NCI-H345 treated with DMSO at 0.1 percent for 48 hours (cell line): ENCODE measurements at regions not wholly inside any gene's neighbourhood (a gene's known extent, or its start where the extent isn't known, plus 50 kb on each side); places are given as distances from the start of the nearest gene placed in this dataset.

Source experiments
- DNase-seq: peaks from one replicate; lab custom pipeline; 2025; ENCODE audit not compliant: unreplicated experiment; lab: John Stamatoyannopoulos, UW

DNA sequence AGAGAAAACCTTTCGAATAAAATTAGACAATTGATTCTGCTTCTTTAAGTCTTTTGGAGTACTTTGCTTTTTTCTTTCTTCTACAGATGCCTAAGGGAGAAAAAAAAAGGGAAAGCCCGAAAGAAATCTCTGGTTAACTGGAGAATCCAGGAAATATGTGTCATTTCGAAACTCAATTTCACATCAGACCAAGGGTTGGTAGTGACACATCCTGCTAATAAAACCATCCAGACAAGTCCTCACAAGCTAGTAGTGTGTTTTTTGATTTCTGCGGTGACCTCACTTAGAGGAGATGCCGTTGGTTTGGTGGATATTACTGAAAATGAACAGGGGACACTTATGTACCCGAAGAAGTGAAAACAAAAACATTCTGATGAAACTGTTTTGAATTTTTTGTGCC is 726.5 kb upstream of the ADAMTS5 start:
- no peak for DNase-seq

DNA sequence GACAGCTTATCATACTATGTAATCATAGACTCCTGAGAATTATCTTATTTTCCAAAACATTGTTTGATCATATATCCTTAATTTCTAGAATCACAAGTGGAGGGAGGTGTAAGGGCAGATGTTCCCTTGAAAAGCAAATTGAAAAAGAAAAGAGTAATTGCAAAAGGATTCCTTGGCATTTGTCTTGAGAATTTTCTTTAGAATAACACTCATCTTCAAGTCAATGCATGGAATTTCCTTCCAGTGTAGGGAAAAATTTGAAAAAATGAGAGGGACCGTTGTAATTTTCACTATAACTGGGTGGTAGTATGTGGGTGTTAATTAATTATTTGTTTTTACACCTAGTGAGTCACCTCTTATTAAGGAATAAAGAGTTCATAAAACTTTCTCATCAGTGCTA is 724.6 kb upstream of the ADAMTS5 start:
- DNase-seq: no peak

DNA sequence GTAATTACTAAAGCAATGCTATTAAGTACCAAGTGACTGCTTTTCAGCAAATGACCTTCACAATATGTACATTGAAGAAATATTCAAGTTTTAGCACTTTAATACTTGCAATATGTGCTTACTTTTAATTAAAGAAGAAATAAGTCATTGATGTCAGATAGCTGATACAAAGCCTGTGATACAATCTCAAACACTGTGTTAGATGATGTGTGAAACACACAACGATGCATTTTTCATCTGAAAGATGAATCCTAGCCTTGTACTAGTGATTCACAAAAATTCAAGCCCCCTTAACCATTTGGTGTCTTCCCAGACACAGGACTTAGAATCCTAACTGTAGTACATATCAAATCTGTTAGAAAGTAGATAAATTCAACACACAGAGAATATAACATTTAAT is 724.1 kb upstream of the ADAMTS5 start:
- DNase-seq: no peak

DNA sequence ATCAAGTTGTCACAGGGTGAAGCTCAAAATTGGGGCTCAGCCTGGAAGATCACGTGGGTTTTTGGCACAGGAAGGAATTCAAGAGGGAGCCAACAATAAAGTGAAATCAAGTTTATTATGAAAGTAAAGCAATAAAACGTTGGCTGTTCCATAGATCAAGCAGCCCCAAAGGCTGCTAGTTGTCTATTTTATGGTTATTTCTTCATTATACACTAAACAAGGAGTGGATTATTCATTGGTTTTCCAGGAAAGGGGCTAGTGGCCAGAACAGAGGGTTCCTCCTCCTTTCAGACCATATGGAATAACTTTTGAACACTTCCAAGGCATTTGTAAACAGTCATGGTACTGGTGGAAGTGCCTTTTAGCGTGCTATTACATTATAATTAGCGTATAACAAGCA is 723.5 kb upstream of the ADAMTS5 start:
- DNase-seq: no peak

DNA sequence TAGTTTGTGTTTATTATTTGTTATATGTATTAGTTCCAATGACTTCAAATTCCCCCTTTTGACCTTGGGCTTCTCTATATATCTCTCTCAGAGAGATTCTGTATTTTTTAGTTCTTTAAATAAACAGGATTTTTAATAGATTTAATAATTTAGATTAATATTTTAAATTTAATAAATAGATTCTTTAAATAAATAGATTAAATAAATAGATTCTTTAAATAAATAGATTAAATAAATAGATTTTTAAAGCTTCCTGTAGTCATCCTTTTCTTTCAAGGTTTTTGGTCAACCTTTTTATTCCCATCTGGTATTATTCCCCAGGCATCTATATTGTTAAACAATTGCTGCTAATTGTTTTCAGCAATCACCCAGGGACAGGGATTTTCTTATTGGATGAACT is 721.9 kb upstream of the ADAMTS5 start:
- DNase-seq: no peak

DNA sequence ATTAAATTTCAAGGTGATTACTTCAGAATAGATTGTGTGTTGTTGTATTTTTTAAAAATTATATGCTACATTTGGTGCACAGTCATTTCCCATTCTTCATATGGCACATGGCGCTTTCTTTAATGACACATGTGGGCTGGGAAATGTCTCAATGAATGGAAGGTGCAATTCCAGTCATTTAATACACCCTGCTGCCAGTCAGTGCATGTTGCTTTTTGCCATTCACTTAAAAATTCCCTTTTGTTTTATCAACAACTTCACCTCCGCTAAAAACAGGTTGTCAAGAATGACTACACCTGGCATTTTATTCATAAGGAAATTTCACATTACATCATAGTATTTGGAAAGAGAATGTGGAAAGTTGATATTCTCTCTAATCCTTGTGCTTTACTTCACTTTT is 716.4 kb upstream of the ADAMTS5 start:
- no peak for DNase-seq

DNA sequence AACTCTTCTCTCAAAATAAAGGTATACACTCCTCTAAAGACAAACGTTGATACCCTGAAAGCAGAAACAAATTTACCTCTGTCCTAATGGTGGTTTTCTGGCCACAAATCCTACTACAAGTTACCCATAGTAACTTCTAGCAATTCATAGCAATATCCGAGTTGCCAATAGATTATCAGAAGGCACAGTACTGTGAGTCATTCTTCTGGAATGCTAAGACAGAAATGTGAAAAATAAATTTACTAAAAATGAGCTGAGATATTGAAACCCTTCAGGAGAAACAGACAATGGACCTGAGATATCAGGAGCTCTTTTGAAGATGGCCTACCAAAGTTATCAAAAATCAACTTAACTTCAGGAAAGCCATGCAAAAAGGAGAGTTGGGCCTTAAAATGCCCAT is 715.0 kb upstream of the ADAMTS5 start:
- DNase-seq: no peak

DNA sequence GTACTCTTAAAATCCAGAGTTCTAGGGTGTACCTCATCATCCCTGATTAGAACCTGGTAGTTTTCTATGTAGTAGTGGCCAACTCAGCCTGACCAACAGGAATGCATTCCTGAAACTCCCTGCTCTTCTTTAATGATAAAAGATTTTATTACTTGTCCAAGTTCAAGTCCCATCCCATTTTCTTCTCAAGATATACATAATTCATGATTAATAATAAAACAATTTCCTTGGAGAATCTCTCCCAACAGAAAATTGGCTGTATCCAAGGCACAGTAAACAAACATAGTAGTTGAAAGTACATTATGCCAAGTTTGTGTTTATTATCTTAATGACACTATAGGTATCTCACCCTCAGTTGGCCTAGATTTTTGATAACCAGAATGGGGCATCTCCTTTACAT is 714.1 kb upstream of the ADAMTS5 start:
- no peak for DNase-seq

DNA sequence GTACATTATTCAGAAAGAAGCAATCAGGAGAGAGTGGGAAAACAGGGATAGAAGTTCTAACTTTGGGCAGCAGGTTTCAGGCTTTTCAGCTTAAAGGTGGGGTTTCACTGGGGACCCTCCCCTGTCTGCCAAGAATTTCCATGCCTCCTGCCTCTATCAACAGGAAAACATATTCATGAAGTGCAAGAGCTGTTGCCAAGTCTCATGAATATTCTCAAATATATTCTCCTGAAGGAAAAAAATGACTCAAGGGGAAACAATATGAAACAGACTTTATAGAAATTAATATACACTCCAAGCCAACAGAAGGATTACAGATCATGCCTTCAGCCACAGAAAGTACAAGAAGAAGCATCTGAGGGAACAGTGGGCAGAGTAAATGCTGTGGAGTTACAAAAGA is 713.3 kb upstream of the ADAMTS5 start:
- DNase-seq: no peak

DNA sequence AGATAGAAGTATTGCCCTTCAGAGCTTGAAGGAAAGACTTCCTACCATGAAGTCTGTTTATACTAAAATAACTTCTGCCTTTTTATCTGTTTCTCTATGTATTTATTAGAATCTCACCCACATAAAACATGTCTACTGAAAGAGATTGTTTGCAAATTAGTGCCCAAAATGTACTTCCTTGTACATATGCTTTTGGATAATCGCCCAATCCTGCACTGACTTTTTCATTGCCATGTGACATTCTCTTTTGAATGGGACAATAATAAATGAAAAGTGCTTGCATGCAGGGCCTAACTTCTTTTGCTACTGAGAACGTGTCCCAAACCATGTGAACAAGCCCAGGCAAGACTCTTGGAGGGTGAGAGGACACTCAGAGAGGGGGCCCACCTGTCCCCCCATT is 711.6 kb upstream of the ADAMTS5 start:
- no peak for DNase-seq

DNA sequence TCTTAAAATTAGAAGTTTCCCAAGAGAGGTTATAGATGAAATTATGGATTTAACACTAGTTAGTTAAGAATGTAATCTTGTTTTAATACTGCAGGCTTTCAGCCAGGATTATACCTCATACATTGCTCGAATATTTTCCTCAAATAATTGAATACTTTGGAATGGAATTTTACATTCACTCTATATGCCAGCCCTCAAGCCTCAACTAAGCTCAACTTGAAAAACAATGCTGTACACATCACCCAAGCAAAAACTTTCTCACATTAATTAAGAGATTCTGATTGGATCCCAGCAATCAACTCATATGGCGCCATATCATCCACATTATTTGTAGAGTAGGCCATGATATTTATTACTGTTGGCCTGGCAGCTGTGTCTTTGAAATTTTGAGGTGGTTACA is 710.7 kb upstream of the ADAMTS5 start:
- DNase-seq: no peak

DNA sequence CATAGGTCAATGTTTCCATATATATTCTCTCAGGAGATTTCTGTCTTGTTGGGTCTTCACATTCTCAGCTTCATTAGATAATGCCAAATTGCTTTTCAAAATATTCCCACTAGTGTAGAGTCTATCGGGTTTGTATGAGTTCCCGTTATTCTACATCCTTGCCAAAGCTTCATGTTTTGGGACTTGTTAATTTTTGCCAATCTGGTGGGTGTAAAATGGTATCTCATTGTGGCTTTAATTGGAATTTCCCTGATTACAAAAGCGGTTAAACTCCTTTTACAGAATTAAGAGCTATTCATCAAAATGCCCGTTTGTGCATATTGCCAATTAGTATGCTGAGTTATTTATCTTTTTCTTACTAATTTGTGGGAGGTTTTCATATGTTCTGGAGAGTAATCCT is 708.4 kb upstream of the ADAMTS5 start:
- no peak for DNase-seq

DNA sequence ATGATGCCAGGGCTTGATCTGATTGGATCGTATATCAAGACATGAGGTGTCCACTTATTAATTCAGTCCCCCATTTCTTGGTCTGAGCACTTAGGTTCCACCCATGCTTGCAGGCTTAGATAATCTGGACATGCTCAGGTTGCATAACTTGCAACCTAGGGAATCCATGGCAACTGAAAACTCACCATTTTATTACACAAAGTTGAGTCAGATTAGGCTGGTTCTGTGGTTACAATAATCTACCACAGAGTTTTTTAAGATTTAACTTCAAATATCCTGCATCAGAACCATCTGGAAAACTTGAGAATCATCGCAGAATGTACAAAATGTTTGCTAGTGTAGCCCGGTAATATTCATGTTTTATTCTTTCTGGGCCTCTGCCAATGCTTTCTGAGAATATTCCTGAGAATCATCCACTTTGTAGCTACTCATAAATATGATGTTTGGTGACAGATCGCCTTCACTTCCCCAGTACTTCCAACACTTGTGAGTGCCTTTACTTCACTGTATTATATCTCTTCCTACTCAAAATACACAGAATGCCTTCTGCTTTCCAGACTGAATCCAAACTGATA is 707.2 kb upstream of the ADAMTS5 start:
- DNase-seq: no peak

DNA sequence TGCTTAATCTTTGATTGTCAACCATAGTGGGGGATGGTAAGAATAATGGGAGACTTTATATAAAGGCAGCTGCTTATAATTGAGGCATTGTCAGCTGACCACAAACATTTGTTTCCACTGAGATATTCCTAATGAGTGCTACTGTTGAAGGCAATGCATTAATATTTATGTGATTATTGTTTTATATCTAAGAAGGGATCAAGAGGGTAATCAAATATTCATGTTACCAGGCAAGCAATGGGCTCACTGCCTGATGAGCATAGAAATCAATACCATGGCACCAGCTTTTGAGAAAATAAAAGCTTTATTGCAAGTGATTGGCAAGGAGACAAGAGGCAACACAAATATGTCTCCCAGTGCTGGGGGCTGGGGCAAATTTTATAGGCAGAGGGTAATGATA is 706.7 kb upstream of the ADAMTS5 start:
- DNase-seq: no peak

DNA sequence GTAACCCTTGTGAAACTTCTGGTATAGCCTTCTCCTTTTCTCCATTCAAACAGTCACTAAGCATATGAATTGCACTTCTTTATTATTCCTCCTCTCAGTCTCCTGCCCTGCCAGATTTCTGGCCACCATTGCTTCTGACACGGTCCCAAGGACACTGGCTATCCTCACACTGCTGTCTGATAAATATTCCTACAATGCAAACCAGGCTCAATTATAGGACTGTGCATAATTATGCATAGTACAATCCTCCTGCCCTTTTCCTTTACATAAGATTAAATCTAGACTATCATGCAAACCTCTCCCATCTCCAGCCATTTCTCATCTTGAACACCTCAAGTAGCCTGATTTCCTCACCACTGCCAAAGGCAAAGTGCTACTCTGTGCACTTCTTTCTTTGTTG is 704.3 kb upstream of the ADAMTS5 start:
- no peak for DNase-seq

DNA sequence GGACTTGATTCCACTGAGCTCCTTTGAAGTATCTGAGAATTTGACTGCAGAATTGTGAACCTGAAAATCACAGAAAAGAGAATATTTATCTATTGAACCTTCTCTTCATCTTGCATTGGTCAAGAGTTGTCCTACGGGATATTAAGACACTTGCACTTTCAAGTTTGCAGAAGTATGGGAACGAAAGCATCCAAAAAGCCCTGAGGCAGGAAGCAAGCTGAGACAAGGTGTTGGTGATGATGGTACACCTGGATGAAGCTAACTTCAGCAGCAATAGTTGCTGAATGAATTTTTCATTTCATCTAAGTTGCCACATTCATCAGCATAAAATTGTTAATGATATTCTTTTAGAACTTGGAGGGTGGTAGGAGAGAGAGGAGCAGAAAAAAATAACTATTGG is 686.6 kb upstream of the ADAMTS5 start:
- DNase-seq: no peak

DNA sequence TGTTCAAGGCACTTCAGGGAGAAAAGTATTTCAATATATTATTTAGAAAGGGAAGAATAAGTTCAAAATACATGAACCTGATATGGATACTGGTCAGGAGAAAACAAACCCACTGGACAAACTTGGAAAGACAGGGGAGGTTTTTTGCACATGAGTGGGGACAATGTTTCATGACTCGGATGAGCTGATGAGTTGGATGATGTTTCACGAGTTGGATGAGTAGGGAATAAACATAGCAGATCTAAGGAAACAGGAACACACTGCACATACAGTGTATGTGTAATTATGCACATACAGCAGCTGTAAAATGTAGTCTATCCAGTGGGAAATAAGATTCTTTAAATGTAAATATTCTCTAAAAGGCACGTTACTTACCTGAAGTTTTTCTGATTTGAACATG is 682.9 kb upstream of the ADAMTS5 start:
- DNase-seq: no peak

DNA sequence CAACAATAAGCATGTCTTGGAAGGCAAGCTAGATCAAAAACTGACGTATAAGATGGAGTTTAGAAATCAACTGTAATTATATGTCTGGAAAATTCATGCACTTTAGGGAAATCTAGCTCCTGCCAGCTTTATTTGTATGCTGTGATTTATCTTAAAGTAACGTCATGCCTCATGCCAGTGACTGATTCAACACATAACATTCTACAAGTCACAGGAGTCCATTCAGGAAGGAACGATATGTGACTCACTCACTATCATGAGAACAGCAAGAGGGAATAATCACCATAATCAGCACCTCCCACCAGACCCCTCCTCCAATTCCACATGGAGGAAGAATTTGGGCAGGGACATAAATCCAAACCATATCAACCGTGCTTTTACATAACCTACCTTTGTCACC is 682.4 kb upstream of the ADAMTS5 start:
- DNase-seq: no peak

DNA sequence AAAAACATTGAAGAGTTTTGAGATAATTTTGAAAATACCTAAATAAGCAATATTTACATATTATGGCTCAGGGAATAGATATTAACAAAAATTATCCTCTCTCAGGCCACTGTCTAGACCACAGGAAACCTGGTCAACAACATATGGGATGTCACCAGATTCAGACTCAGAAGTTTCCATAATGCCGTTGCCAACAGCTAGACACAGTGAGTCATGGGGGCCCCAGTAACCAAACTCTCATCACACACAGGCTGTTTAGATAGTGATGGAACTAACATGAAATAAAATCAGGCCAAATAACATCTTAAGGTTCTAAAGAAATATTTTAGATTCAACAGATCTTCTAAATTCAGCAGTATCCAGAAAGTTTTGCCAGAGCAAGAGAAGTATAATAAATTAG is 681.7 kb upstream of the ADAMTS5 start:
- DNase-seq: no peak

DNA sequence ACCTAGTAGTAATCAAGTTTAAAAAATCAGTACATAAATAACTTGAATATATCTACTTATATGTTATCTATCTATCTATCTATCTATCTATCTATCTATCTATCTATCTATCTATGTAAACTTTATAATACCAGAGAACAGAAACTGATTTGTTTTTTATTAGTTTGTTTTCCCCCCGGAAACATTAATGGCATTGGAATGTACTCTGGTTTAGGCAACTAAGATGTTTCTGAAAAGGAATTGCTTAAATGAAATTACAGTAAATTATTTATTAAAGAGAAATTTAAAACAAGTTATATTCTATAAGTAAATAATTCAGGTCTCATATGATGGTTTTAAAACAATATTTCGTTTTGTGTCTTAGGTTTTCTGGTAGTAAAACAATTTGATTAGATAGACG is 681.0 kb upstream of the ADAMTS5 start:
- DNase-seq: no peak

DNA sequence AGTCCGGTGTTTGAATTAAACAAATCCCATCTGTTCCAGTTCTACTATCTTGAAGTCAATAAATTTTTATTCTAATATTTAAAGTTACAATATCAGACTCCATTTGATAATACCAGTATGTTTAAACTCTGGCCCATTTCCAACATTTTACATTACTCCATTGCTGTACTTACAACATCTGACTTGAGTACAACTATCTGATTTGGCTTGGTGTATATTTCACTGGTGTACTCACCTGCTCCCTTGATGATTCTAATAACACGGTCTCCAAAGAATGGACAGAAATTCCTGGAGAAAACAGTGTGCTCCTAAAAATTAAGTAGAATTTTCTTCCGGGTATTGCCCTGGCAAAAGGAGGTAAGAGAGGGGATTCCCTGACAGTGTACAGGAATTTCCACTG is 680.5 kb upstream of the ADAMTS5 start:
- no peak for DNase-seq

DNA sequence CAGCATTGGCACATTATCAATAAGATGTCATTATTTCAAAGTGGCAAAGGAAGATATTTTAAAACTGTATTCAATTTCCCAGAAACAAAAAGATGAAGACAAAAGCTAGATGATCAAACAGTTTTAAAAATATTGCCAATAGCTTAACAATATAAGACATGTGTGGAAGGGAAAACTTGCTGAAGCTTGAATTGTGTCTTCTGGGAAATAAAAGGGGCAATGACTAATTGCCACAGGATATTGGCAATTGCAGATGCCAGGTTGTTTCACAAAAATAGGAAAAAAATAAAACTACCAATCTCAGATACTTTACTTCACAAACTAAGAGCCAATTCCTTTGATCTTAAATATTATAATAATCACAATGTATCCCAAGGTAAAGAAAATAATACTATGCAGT is 679.8 kb upstream of the ADAMTS5 start:
- DNase-seq: no peak

DNA sequence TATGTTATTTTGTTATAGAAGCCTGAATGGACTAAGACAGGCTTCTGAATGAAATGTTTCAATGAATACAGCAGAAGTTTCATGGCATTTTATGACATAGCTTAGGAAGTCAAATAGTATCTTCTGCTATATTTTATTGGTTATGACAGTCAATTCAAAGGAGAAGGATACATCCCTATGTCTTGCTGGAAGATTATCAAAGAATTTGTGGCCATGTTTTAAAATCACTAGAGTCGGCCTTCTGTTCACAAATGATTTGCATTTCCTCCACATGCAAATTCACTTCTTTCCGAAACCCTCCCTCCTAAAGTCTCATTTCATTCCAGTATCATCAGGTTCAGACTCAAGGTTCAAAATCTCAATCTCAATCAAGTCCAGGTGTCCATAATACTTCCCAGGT is 679.2 kb upstream of the ADAMTS5 start:
- no peak for DNase-seq

DNA sequence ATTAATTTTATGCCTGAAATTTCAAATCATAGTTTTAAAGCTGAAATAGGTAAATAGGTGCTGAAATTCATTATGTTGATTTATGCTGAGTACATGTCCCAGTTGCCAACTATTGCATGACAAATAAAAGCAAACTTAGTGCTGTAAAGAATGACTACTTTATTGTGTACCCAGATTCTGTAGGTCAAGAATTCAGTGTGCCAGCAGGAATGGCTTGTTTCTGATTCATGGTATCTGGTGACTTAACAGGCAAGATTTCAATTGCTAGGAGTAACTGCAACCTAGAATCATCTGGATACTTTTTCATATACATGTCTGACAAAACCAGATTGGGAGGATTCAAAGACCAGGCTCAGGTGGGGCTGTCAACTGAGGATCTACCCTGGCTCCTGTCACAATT is 678.4 kb upstream of the ADAMTS5 start:
- no peak for DNase-seq
